Astrocyte of the spinal cord (primary cell): ENCODE measurements at regions not wholly inside any gene's neighbourhood (a gene's known extent, or its start where the extent isn't known, plus 50 kb on each side); places are given as distances from the start of the nearest gene placed in this dataset.

Experiments used
- DNase-seq: peaks from one replicate; pipeline ENCODE4 v3.0.0; 2011; ENCODE audit warnings: low read depth, low spot score
- H3K4me3 ChIP-seq: 2 replicates; pipeline ENCODE4 v1.5.1; 2011; ENCODE audit warnings: low read depth, mild to moderate bottlenecking, low read length, moderate library complexity
- CTCF ChIP-seq: IDR thresholded peaks from 2 replicates; pipeline ENCODE4 v1.5.1; 2012; ENCODE audit warnings: low read depth, mild to moderate bottlenecking, low read length, inconsistent platforms
- in situ Hi-C: cut with HindIII; loops from 2 replicates; pipeline ENCODE4 v1.10.0; 2017; ENCODE audit warnings: low sequenced_read_pairs

DNA sequence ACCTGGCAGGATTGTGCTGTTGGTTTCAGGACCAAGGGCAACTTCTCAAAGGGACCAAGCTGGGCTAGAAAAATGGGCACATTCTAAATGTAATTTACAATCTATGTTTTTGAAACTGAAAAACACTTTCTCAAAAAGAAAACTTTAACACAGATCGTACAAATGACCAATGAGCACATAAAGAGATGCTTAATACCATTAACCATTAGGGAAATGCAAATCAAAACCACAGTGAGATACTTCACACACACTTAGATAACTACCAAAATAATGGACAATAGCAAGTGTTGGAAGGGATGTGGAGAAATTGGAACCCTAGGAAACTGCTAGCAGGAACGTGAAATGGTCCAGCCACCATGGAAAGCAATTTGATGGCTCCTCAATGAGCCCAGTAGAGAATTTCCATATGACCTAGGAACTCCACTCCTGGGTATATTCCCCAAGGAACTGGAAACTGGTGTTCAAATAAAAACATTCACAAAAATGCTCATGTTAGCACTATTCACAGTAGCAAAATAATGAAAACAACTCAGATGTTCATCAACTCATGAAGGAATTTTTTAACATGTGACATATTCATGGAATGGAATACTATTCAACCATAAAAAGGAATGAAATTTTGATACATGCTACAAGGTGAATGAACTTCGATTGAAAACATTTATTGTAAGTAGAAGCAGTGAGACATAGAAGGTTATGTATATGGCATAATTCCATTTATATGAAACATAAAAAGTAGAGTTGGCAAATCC lies 288.3 kb upstream of the NR2F2 start:
- no peak overlapping the region for H3K4me3 ChIP-seq
- DNase-seq, result no peak
- no peak for TF ChIP-seq CTCF
- in situ Hi-C loops, result no loop called here

- H3K4me3 ChIP-seq, result no peak overlapping the region
- TF ChIP-seq CTCF, result no peak
- in situ Hi-C loops, result no loop called here
- no peak for DNase-seq
Observed at GRCh38 chr15:96042734-96043224, 287.7 kb upstream of the NR2F2 start.

DNA sequence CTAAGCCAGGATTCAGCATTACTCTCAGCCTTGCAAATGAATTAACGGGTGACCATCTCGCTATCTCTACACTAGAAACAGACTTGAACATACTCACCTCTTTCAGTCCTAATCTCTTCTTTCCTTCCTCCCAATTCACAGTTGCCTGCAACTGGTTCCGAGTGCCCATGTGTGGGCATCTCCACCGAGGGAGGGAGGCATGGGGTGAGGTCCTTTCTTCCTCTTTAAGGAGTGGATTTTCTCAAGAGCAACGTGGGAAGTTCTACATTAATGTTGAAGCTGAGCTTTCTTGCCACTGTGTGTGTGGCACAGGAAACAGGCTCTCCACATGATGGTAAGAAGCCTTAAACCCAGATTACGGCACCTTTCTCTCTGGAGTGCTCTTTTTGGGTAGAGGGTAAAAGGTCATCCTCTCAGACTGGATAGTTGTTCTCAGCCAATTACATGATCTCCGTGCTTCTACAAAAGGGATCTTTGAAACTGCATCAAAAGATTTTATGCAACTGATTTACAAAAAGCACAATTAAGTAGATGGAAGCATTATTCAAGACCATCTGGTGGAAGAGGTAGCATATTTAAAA lies 286.8 kb upstream of the NR2F2 start:
- in situ Hi-C loops, result no loop called here
- no peak overlapping the region for H3K4me3 ChIP-seq
- no peak for DNase-seq
- TF ChIP-seq CTCF, result no peak

GRCh38 chr15:96046620-96047240 lies 283.8 kb upstream of the NR2F2 start:
- H3K4me3 ChIP-seq, result no peak overlapping the region
- in situ Hi-C loops, result no loop called here
- no peak for DNase-seq
- no peak for TF ChIP-seq CTCF

GRCh38 chr15:96047255-96047931 lies 283.1 kb upstream of the NR2F2 start:
- DNase-seq, result peak; percentile 95
- in situ Hi-C loops, result no loop called here
- no peak for TF ChIP-seq CTCF
- H3K4me3 ChIP-seq, result no peak overlapping the region

DNA sequence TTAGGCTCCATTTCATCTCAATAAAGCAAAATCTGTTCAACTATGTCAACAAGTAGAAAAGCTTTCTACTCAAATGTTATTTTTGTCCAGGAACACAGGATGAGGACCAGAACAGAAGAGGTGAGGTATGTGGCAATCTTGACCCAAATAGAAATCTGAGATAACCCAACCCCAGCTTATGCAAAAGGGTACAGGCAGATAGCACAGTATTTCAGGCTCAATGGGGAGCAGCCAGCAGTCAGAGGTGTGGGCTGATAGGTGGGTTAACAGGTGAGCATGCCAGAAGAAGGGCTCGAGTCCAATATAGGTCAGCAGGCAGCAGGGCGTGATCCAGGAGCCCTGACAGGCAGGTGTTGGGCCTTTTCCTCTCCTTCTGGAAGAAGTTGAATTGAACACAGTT lies 281.2 kb upstream of the NR2F2 start:
- TF ChIP-seq CTCF, result no peak
- DNase-seq, result no peak
- no peak overlapping the region for H3K4me3 ChIP-seq
- in situ Hi-C loops, result no loop called here
